HEK293T (cell line): ENCODE measurements at regions not wholly inside any gene's neighbourhood (a gene's known extent, or its start where the extent isn't known, plus 50 kb on each side); places are given as distances from the start of the nearest gene placed in this dataset.

Experiments
- HDGF ChIP-seq: fragments of 450-650 bp; IDR thresholded peaks from 2 replicates; pipeline ENCODE4 v1.6.1; 2017; ENCODE audit warnings: antibody characterized with exemption, borderline replicate concordance
- L3MBTL2 ChIP-seq: fragments of 450-650 bp; conservative IDR thresholded peaks from 2 replicates; pipeline ENCODE4 v1.6.1; 2016; ENCODE audit warnings: mild to moderate bottlenecking
- LEF1 ChIP-seq: fragments of 450-650 bp; IDR thresholded peaks from 2 replicates; pipeline ENCODE4 v1.6.1; 2017; ENCODE audit warnings: mild to moderate bottlenecking, borderline replicate concordance
- SUZ12 ChIP-seq: fragments of 450-650 bp; IDR thresholded peaks from 2 replicates; pipeline ENCODE4 v1.6.1; 2016; ENCODE audit warnings: mild to moderate bottlenecking
- TARDBP ChIP-seq: fragments of 450-650 bp; IDR thresholded peaks from 2 replicates; pipeline ENCODE4 v1.6.1; 2016
- ZNF384 ChIP-seq: fragments of 450-650 bp; IDR thresholded peaks from 2 replicates; pipeline ENCODE4 v1.6.1; 2016
- TF ChIP-seq, protein P1 (sequence below): fragments of 450-650 bp; IDR thresholded peaks from 2 replicates; pipeline ENCODE4 v1.6.1; 2016

DNA sequence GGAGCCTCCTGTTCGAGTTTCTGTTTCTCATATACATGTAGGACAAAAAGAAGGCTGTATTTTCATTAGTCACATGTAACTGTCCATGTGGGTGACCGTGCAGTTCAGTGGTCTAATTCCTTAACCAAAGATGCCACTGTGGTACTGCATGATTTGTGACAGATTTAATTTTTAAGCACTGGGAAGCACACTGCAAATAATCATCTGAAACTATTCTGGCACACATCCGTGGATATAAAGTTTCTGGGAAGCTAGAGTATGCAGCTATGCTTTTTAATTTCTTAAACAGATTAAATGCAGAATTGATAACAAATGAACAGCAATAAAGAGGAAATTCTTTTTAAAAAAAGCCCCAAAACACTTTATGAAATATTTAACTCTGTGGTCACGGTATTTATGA, 254.8 kb downstream of the LMO4 start:
- TF ChIP-seq HDGF (no peak), L3MBTL2 (no peak), LEF1 (no peak), ZNF384 (no peak), SUZ12 (no peak), TARDBP (no peak)
- TF ChIP-seq, protein P1, sequence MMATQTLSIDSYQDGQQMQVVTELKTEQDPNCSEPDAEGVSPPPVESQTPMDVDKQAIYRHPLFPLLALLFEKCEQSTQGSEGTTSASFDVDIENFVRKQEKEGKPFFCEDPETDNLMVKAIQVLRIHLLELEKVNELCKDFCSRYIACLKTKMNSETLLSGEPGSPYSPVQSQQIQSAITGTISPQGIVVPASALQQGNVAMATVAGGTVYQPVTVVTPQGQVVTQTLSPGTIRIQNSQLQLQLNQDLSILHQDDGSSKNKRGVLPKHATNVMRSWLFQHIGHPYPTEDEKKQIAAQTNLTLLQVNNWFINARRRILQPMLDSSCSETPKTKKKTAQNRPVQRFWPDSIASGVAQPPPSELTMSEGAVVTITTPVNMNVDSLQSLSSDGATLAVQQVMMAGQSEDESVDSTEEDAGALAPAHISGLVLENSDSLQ, result no peak
